ENCODE measurements at regions not wholly inside any gene's neighbourhood (a gene's known extent, or its start where the extent isn't known, plus 50 kb on each side); places are given as distances from the start of the nearest gene placed in this dataset.

DNA sequence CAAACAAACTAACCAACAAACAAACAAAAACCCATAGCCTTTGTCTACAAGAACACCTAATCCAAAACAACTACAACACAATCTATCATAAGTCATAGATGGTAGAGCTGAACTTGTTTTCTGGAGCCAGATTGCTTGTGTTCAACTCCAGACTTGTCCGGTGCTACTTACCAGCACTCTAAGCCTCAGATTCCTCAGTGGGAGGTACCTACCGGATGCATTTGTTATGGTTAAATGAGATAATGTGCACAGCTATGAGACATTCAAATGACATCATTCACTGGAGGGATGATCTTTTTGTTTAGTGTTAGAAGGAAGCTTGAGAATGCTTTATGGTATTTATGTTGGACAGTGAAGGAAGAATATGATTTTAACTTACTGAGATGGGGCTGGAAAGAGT, 592.9 kb upstream of the C9orf72 start:
- no peak for FAIRE-seq
- Histone ChIP-seq H3K4me2 (ENCODE audit: control insufficient read depth, extremely low read depth, insufficient read depth, low read depth, low read length) (no peak overlapping the region), H3K9me3 (ENCODE audit: control insufficient read depth, low read depth, low read length) (no peaks in the 10 kb centered on the region), H4K20me1 (ENCODE audit: control insufficient read depth, extremely low read depth, insufficient read depth, low read length) (no peaks in the 10 kb centered on the region), H3K4me1 (ENCODE audit: control insufficient read depth, extremely low read depth, insufficient read depth, low read length) (no peaks in the 10 kb centered on the region), H3K9me1 (ENCODE audit: control insufficient read depth, extremely low read depth, insufficient read depth, low read length) (no peaks in the 10 kb centered on the region), H3K36me3 (ENCODE audit: control insufficient read depth in 2 of 2, extremely low read depth in 1 of 2, insufficient read depth in 2 of 2, low read length in 2 of 2) (no peaks in the 10 kb centered on the region), H3K79me2 (ENCODE audit: control insufficient read depth, insufficient read depth, low read length) (no peaks in the 10 kb centered on the region), H2AFZ (ENCODE audit: control insufficient read depth, low read length) (no peak overlapping the region), H3K4me3 (ENCODE audit: control insufficient read depth in 2 of 3, extremely low read depth in 1 of 3, insufficient read depth in 2 of 3, low read depth in 1 of 3, low read length in 3 of 3) (no peak overlapping the region), H3K27ac (ENCODE audit: control insufficient read depth, insufficient read depth, low read length) (no peak overlapping the region), H3K9ac (ENCODE audit: control insufficient read depth, extremely low read depth, insufficient read depth, low read length) (no peak overlapping the region), H3K27me3 (ENCODE audit: control insufficient read depth, extremely low read depth, insufficient read depth, low read length) (no peaks in the 10 kb centered on the region)
- dilution Hi-C loops (cut with MboI; ENCODE audit: extremely low pct_ligation_motif_present, low sequenced_read_pairs): no loop called here
- TF ChIP-seq, protein P1, sequence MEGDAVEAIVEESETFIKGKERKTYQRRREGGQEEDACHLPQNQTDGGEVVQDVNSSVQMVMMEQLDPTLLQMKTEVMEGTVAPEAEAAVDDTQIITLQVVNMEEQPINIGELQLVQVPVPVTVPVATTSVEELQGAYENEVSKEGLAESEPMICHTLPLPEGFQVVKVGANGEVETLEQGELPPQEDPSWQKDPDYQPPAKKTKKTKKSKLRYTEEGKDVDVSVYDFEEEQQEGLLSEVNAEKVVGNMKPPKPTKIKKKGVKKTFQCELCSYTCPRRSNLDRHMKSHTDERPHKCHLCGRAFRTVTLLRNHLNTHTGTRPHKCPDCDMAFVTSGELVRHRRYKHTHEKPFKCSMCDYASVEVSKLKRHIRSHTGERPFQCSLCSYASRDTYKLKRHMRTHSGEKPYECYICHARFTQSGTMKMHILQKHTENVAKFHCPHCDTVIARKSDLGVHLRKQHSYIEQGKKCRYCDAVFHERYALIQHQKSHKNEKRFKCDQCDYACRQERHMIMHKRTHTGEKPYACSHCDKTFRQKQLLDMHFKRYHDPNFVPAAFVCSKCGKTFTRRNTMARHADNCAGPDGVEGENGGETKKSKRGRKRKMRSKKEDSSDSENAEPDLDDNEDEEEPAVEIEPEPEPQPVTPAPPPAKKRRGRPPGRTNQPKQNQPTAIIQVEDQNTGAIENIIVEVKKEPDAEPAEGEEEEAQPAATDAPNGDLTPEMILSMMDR (optimal IDR thresholded peaks at IDR 0.05 in 1 of 3, IDR thresholded peaks at IDR 0.05 in 1 of 3, conservative IDR thresholded peaks at IDR 0.05 in 1 of 3; ENCODE audit: extremely low read depth in 1 of 3, insufficient read depth in 2 of 3, low read length in 3 of 3): no peak
- no peak for TF ChIP-seq EZH2 (IDR thresholded peaks at IDR 0.05; ENCODE audit: low read length)
- DNase-seq (ENCODE audit: low read depth, low spot score): no peak

DNA sequence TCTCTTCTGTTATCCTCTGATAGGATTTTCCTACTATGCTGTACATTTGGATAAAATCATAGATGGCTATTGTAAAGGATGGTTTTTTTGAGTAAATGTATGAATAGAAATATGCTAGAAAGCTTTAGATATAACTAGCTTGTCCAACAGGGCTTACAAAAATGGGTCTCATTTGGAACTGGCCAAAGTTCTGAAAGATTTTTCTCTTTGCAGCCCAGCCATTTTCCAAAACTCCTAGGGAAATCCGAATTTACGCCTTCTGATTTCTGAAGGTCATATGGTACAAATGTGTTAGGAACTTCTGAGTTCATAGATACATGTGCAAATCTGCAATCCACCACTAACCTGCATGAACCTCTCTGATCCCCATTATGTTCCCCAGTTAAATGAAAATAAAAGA, 603.9 kb upstream of the C9orf72 start:
- no peak for DNase-seq (ENCODE audit: low read depth, low spot score)
- no peaks in the 10 kb centered on the region for H3K9me3 ChIP-seq (ENCODE audit: control insufficient read depth, low read depth, low read length)
- H2AFZ ChIP-seq (ENCODE audit: control insufficient read depth, low read length): no peak overlapping the region
- TF ChIP-seq EZH2 (IDR thresholded peaks at IDR 0.05; ENCODE audit: low read length): no peak
- TF ChIP-seq, protein P1 (optimal IDR thresholded peaks at IDR 0.05 in 1 of 3, IDR thresholded peaks at IDR 0.05 in 1 of 3, conservative IDR thresholded peaks at IDR 0.05 in 1 of 3; ENCODE audit: extremely low read depth in 1 of 3, insufficient read depth in 2 of 3, low read length in 3 of 3): no peak
- H3K4me1 ChIP-seq (ENCODE audit: control insufficient read depth, extremely low read depth, insufficient read depth, low read length): no peaks in the 10 kb centered on the region
- no peaks in the 10 kb centered on the region for H3K27me3 ChIP-seq (ENCODE audit: control insufficient read depth, extremely low read depth, insufficient read depth, low read length)
- no peaks in the 10 kb centered on the region for H3K79me2 ChIP-seq (ENCODE audit: control insufficient read depth, insufficient read depth, low read length)
- H3K27ac ChIP-seq (ENCODE audit: control insufficient read depth, insufficient read depth, low read length): no peak overlapping the region
- FAIRE-seq: no peak
- no peak overlapping the region for H3K4me3 ChIP-seq (ENCODE audit: control insufficient read depth in 2 of 3, extremely low read depth in 1 of 3, insufficient read depth in 2 of 3, low read depth in 1 of 3, low read length in 3 of 3)
- H3K9me1 ChIP-seq (ENCODE audit: control insufficient read depth, extremely low read depth, insufficient read depth, low read length): no peaks in the 10 kb centered on the region
- H3K36me3 ChIP-seq (ENCODE audit: control insufficient read depth in 2 of 2, extremely low read depth in 1 of 2, insufficient read depth in 2 of 2, low read length in 2 of 2): no peaks in the 10 kb centered on the region
- H4K20me1 ChIP-seq (ENCODE audit: control insufficient read depth, extremely low read depth, insufficient read depth, low read length): no peaks in the 10 kb centered on the region
- H3K4me2 ChIP-seq (ENCODE audit: control insufficient read depth, extremely low read depth, insufficient read depth, low read depth, low read length): no peak overlapping the region
- dilution Hi-C loops (cut with MboI; ENCODE audit: extremely low pct_ligation_motif_present, low sequenced_read_pairs): no loop called here
- H3K9ac ChIP-seq (ENCODE audit: control insufficient read depth, extremely low read depth, insufficient read depth, low read length): no peak overlapping the region

Data from keratinocyte (primary cell).